ENCODE measurements at regions not wholly inside any gene's neighbourhood (a gene's known extent, or its start where the extent isn't known, plus 50 kb on each side); places are given as distances from the start of the nearest gene placed in this dataset.

DNA sequence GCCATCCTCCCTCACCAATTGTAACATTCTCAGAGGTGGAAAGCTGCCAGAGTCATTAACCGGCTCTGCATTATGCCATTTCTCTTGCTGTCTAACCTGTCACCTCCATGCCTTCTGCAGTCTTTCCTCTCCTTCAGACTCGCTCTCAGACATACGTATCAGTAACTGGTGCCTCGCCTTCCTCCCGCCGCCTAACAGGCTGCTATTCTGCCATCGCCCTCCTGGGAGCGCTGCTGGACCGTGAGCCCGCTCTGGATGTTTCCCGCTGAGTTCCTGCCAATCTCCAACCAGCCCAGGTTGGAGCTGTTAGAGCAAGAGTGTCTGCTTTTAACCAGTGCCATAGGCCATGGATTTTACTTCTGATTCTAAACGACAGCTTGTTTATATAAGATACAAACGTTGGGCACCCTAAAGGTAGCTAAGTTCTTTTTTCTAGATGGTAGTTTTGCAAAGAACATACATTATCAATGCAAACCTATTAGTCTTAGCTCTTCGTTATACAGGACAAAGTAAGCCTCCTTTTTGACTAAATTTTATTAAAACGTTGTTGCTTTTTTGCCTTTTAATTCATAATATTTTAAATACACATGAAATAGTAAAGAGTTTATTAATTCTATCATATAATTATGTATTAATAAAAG is 59.5 kb upstream of the NEIL3 start:
- BruUV-seq (replicated peaks), result no TSS peak
- ATAC-seq, result peak; percentile 99
- Histone ChIP-seq H3K4me3 (replicated peaks in 1 of 3; ENCODE audit: insufficient read depth in 1 of 3, low read depth in 2 of 3, low read length in 3 of 3) (no peak overlapping the region), H4K20me1 (ENCODE audit: insufficient read depth, low read length) (no peaks in the 10 kb centered on the region), H2AFZ (ENCODE audit: low read length) (no peak overlapping the region), H3K4me1 (ENCODE audit: insufficient read depth, low read length) (no peaks in the 10 kb centered on the region), H3K4me2 (ENCODE audit: low read depth, low read length) (no peak overlapping the region), H3K9me3 (ENCODE audit: low read length) (no peaks in the 10 kb centered on the region), H3K79me2 (ENCODE audit: insufficient read depth, low read length) (no peaks in the 10 kb centered on the region), H3K27me3 (ENCODE audit: control insufficient read depth in 1 of 2, insufficient read depth in 2 of 2, low read length in 2 of 2) (no peaks in the 10 kb centered on the region), H3K27ac (ENCODE audit: extremely low read length, insufficient read depth, low read length) (no peak overlapping the region), H3K9ac (ENCODE audit: insufficient read depth, low read depth, low read length) (no peak overlapping the region), H3K36me3 (replicated peaks in 1 of 2; ENCODE audit: control insufficient read depth in 1 of 2, insufficient read depth in 2 of 2, low read length in 2 of 2) (no peaks in the 10 kb centered on the region)
- DNase-seq (ENCODE audit: low spot score), result peak; percentile 24
- intact Hi-C loops (cut with micrococcal nuclease; ENCODE audit: unreplicated experiment), result loop anchor here (1.0 to 10.0 kb wide), 4 partner anchors 15 to 305 kb away; no protein-coding TSS in a partner anchor
- FAIRE-seq, result peak; percentile 47
- 7% methylated on average over 15 of the region's 15 CpGs for WGBS (ENCODE audit: low lambda C conversion rate)
- in situ Hi-C loops (cut with HindIII; ENCODE audit: extremely low pct_ligation_motif_present, low pct_unique_long_range_greater_than_20kb), result loop anchor here (5.0 kb wide), 1 partner anchor 87 kb away; no protein-coding TSS in a partner anchor
- CTCF ChIA-PET (ENCODE audit: low intra/inter-chr PET ratio, low total read pairs), result interaction anchor here (0.8 to 3.3 kb wide), 2 partner anchors 89 to 130 kb away, joined by 3 to 28 read pairs; no protein-coding TSS in a partner anchor
- POLR2A ChIA-PET, result no interaction called here
- TF ChIP-seq ZNF567 (CRISPR knock-in tag; IDR thresholded peaks at IDR 0.05; ENCODE audit: borderline replicate concordance) (no peak), XRCC5 (optimal IDR thresholded peaks at IDR 0.05; ENCODE audit: low read length) (peak; percentile 53), GABPB1 (CRISPR knock-in tag; IDR thresholded peaks at IDR 0.05) (peak; percentile 34; the same call in 1 of the 2 replicates)
- TF ChIP-seq, protein P1, sequence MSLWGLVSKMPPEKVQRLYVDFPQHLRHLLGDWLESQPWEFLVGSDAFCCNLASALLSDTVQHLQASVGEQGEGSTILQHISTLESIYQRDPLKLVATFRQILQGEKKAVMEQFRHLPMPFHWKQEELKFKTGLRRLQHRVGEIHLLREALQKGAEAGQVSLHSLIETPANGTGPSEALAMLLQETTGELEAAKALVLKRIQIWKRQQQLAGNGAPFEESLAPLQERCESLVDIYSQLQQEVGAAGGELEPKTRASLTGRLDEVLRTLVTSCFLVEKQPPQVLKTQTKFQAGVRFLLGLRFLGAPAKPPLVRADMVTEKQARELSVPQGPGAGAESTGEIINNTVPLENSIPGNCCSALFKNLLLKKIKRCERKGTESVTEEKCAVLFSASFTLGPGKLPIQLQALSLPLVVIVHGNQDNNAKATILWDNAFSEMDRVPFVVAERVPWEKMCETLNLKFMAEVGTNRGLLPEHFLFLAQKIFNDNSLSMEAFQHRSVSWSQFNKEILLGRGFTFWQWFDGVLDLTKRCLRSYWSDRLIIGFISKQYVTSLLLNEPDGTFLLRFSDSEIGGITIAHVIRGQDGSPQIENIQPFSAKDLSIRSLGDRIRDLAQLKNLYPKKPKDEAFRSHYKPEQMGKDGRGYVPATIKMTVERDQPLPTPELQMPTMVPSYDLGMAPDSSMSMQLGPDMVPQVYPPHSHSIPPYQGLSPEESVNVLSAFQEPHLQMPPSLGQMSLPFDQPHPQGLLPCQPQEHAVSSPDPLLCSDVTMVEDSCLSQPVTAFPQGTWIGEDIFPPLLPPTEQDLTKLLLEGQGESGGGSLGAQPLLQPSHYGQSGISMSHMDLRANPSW (CRISPR knock-in tag; IDR thresholded peaks at IDR 0.05; ENCODE audit: borderline replicate concordance), result no peak
- TF ChIP-seq, protein P2, sequence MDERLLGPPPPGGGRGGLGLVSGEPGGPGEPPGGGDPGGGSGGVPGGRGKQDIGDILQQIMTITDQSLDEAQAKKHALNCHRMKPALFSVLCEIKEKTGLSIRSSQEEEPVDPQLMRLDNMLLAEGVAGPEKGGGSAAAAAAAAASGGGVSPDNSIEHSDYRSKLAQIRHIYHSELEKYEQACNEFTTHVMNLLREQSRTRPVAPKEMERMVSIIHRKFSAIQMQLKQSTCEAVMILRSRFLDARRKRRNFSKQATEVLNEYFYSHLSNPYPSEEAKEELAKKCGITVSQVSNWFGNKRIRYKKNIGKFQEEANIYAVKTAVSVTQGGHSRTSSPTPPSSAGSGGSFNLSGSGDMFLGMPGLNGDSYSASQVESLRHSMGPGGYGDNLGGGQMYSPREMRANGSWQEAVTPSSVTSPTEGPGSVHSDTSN (CRISPR knock-in tag; IDR thresholded peaks at IDR 0.05), result no peak
- TF ChIP-seq, protein P3, sequence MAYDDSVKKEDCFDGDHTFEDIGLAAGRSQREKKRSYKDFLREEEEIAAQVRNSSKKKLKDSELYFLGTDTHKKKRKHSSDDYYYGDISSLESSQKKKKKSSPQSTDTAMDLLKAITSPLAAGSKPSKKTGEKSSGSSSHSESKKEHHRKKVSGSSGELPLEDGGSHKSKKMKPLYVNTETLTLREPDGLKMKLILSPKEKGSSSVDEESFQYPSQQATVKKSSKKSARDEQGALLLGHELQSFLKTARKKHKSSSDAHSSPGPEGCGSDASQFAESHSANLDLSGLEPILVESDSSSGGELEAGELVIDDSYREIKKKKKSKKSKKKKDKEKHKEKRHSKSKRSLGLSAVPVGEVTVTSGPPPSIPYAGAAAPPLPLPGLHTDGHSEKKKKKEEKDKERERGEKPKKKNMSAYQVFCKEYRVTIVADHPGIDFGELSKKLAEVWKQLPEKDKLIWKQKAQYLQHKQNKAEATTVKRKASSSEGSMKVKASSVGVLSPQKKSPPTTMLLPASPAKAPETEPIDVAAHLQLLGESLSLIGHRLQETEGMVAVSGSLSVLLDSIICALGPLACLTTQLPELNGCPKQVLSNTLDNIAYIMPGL (CRISPR knock-in tag; IDR thresholded peaks at IDR 0.05; ENCODE audit: borderline replicate concordance in 1 of 2, low read depth in 1 of 2), result 0 out of 4 replicates have a peak, but pooled peaks of 1 of the 2 experiments have one; percentile 47
- TF ChIP-seq, protein P4, sequence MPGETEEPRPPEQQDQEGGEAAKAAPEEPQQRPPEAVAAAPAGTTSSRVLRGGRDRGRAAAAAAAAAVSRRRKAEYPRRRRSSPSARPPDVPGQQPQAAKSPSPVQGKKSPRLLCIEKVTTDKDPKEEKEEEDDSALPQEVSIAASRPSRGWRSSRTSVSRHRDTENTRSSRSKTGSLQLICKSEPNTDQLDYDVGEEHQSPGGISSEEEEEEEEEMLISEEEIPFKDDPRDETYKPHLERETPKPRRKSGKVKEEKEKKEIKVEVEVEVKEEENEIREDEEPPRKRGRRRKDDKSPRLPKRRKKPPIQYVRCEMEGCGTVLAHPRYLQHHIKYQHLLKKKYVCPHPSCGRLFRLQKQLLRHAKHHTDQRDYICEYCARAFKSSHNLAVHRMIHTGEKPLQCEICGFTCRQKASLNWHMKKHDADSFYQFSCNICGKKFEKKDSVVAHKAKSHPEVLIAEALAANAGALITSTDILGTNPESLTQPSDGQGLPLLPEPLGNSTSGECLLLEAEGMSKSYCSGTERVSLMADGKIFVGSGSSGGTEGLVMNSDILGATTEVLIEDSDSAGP (CRISPR knock-in tag; IDR thresholded peaks at IDR 0.05; ENCODE audit: borderline replicate concordance), result no peak
- TF ChIP-seq, protein P5, sequence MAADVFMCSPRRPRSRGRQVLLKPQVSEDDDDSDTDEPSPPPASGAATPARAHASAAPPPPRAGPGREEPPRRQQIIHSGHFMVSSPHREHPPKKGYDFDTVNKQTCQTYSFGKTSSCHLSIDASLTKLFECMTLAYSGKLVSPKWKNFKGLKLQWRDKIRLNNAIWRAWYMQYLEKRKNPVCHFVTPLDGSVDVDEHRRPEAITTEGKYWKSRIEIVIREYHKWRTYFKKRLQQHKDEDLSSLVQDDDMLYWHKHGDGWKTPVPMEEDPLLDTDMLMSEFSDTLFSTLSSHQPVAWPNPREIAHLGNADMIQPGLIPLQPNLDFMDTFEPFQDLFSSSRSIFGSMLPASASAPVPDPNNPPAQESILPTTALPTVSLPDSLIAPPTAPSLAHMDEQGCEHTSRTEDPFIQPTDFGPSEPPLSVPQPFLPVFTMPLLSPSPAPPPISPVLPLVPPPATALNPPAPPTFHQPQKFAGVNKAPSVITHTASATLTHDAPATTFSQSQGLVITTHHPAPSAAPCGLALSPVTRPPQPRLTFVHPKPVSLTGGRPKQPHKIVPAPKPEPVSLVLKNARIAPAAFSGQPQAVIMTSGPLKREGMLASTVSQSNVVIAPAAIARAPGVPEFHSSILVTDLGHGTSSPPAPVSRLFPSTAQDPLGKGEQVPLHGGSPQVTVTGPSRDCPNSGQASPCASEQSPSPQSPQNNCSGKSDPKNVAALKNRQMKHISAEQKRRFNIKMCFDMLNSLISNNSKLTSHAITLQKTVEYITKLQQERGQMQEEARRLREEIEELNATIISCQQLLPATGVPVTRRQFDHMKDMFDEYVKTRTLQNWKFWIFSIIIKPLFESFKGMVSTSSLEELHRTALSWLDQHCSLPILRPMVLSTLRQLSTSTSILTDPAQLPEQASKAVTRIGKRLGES (CRISPR knock-in tag; IDR thresholded peaks at IDR 0.05; ENCODE audit: borderline replicate concordance), result no peak
